EL (cell line): ENCODE measurements at regions not wholly inside any gene's neighbourhood (a gene's known extent, or its start where the extent isn't known, plus 50 kb on each side); places are given as distances from the start of the nearest gene placed in this dataset.

ENCODE experiments used
- DNase-seq: peaks from one replicate; pipeline ENCODE4 v3.0.0-alpha.2; 2016

GRCh38 chr14:56512521-56512920 lies 67.1 kb upstream of the TMEM260 start:
- no peak for DNase-seq

DNA sequence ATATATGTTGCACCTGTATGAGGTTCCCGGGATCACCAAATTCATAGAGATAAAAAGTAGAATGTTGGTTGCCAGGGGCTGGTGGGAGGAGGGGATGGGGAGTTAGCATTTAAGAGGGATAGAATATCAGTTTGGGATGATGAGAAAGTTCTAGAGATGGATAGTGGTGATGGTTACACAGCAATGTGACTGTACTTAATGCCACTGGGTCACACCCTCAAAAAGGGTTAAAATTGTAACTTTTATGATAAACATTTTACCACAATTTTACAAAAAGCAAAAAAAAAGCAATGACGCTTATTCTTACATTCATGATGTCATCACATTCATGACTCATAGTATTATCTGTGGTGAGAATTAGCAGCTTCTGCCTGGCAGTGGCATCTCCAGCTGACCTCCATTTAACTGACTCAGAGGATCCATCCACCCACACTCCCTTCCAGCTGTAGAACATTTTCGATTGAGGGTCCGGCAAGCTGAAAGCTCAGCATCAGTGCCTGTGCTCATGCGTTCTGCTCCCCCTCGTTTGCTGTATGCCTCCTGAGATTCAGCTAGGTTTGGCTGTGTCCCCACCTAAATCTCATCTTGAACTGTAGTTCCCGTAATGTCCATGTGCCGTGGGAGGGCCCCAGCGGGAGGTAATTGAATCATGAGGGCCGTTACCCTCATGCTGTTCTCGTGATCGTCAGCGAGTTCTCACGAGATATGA lies 64.8 kb upstream of the TMEM260 start:
- peak; percentile 36 for DNase-seq

DNA sequence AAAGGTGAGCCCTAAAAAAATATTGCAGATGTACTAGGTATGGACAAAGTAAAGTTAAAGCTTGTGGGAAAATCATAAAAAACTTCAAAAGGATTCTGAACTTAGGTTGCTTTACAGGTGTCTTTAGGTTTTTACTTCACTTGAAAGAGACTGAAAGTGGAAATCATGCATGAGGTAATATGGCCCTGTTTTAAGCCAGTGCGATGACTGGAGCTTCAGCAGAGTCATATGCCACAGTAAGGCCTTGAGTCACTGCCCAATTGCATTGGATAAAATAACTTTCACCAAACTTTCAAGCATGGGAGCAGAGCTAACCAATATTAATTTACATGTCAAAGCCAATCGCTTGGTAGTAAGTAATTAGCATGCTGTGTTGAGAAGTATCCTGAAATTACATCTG lies 63.9 kb upstream of the TMEM260 start:
- no peak for DNase-seq

DNA sequence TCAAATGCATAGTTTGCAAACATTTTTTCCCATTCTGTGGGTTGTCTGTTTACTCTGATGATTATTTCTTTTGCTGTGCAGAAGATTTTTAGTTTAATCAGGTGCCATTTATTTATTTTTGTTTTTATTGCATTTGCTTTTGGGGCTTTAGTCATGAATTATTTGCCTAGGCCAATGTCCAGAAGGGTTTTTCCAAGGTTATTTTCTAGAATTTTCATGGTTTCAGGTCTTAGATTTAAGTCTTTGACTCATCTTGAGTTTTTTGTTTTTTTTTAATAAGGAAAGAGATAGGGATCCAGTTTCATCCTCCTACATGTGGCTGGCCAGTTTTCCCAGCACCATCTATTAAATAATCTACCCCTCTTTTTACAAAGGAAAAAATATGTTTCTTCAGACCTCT lies 57.2 kb upstream of the TMEM260 start:
- DNase-seq: no peak

GRCh38 chr14:56524971-56525677 lies 54.5 kb upstream of the TMEM260 start:
- no peak for DNase-seq

DNA sequence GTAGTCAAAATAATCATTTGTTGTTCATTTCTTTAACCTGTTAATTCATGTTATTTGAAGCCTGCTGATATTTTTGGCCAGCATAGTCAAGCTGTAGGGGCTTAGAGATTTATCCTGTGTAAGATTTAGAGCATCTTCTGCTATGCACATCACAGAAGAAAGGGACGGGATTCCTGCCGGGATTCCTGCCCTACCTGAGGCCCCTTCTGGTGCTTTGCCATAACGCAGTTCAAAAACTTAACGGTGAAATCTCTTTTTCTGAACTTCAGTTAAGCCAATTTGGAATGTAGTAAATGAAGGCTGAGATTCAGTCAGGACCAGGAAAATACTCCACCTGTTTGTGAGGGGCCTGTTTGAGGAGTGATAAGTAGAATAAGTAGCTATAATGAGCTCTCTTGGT lies 50.7 kb upstream of the TMEM260 start:
- DNase-seq: no peak
